HEK293 (cell line): ENCODE measurements at regions not wholly inside any gene's neighbourhood (a gene's known extent, or its start where the extent isn't known, plus 50 kb on each side); places are given as distances from the start of the nearest gene placed in this dataset.

ENCODE experiments used
- CTCF ChIP-seq: fragments of 450-650 bp; formaldehyde crosslinking; IDR thresholded peaks from 2 replicates; pipeline ENCODE4 v1.5.1; 2016; ENCODE audit warnings: missing biosample characterization, missing genetic modification characterization
- PBX3 ChIP-seq: sonication (generic); formaldehyde crosslinking; IDR thresholded peaks from 2 replicates; pipeline ENCODE4 v1.8.1; 2022; ENCODE audit warnings: mild to moderate bottlenecking, moderate library complexity, missing genetic modification reagents
- ZNF133 ChIP-seq: fragments of 450-650 bp; formaldehyde crosslinking; IDR thresholded peaks from 2 replicates; pipeline ENCODE4 v1.5.1; 2016; ENCODE audit warnings: missing biosample characterization, missing genetic modification characterization
- ZNF18 ChIP-seq: fragments of 450-650 bp; formaldehyde crosslinking; IDR thresholded peaks from 2 replicates; pipeline ENCODE4 v1.5.1; 2016; ENCODE audit warnings: missing biosample characterization, missing genetic modification characterization
- ZNF274 ChIP-seq, 2 experiments: fragments of 200-500 bp in 1 of 2; fragments of 450-650 bp in 1 of 2; sonication (Bioruptor generic) in 1 of 2; formaldehyde crosslinking in 1 of 2; IDR thresholded peaks; 2 replicates each; pipeline versions ENCODE4 v1.5.1 to v1.6.1; 2014 to 2016; ENCODE audit warnings: borderline replicate concordance in 1 of 2, inconsistent platforms in 1 of 2, low read length in 1 of 2, missing biosample characterization in 1 of 2, missing genetic modification characterization in 1 of 2
- ZNF521 ChIP-seq: fragments of 450-650 bp; formaldehyde crosslinking; IDR thresholded peaks from 2 replicates; pipeline ENCODE4 v1.5.1; 2017; ENCODE audit warnings: missing biosample characterization, mild to moderate bottlenecking, missing genetic modification characterization
- ZSCAN16 ChIP-seq: fragments of 450-650 bp; formaldehyde crosslinking; IDR thresholded peaks from 2 replicates; pipeline ENCODE4 v1.5.1; 2016; ENCODE audit warnings: missing biosample characterization, missing genetic modification characterization

GRCh38 chr11:10387206-10388083, 67.6 kb upstream of the AMPD3 start:
- TF ChIP-seq CTCF (tag by site-specific recombination) = no peak
- no peak for TF ChIP-seq ZSCAN16 (tag by site-specific recombination)
- no peak for TF ChIP-seq ZNF521
- no peak for TF ChIP-seq PBX3 (CRISPR knock-in tag)
- TF ChIP-seq ZNF133 (tag by site-specific recombination) = no peak
- TF ChIP-seq ZNF18 (tag by site-specific recombination) = no peak
- no peak for TF ChIP-seq ZNF274 (IDR thresholded peaks at IDR 0.05; ENCODE audit: low read length)
- TF ChIP-seq ZNF274 (tag by site-specific recombination; IDR thresholded peaks at IDR 0.05; ENCODE audit: borderline replicate concordance) = no peak
